Effector CD4-positive, alpha-beta T cell (primary cell): ENCODE measurements at regions not wholly inside any gene's neighbourhood (a gene's known extent, or its start where the extent isn't known, plus 50 kb on each side); places are given as distances from the start of the nearest gene placed in this dataset.
A peak's percentile ranks its signal among the peaks of the same experiment; 100 is the strongest.

Source experiments
- DNase-seq: peaks from one replicate; pipeline ENCODE4 v3.0.0-alpha.2; 2020

DNA sequence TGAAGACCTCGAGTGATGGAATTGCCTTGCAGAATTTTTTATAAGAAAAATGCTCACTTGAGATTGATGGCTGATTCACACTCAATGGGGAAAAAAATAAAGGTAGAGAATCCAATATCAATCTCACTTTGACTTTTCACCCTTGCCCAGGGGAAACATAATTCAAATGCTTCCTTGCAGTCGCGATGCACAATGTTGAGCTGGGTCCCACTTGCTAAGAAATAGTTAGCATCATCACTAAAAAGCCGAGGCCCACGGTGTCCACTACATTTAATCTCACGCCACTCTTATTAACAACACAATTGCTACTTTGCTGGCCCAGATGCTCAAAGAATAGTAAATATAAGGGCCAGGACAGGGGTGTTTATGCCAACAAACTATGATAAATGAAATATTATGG, 223.4 kb downstream of the SPTSSA start:
- no peak for DNase-seq

- no peak for DNase-seq
Observed at GRCh38 chr14:34237677-34238076, 224.4 kb downstream of the SPTSSA start.

DNA sequence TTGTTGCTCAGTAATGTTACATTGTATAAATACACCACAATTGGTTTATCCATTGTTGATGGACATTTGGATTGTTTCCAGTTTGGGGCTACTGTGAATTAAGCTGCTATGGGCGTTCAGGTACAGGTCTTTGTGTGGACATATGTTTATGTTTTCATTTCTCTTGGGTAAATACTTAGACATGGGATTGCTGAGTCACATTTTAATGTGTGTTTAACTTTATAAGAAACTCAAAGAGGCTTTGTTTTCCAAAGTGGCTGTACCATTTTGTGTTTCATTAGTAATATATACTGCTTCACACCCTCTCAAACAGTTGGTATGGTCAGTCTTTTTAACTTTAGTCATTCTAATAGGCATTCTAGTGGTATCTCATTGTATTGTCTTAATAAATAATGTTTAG, 225.0 kb downstream of the SPTSSA start:
- no peak for DNase-seq

- no peak for DNase-seq
Observed at GRCh38 chr14:34235643-34236300, 226.3 kb downstream of the SPTSSA start.

- DNase-seq, result no peak
Observed at GRCh38 chr14:34234258-34234657, 227.8 kb downstream of the SPTSSA start.

DNA sequence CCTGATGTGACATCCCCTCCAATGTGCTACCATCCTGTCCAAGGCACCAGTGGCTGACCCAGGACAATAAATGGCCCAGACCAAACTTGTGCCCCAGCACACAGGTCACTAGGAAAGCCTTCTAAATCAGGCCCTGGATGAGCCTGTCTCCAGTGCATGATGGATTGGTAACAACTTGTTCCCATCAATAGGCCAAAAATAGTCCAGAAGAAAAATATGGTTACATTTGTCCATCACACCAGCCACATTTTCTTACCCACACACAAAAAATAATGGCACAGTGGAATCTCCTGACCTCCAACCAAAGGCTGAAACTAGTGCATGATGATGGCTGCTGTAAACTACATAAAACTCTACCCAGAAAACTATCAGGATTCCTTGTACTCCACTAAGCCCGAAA, 228.4 kb downstream of the SPTSSA start:
- no peak for DNase-seq

DNA sequence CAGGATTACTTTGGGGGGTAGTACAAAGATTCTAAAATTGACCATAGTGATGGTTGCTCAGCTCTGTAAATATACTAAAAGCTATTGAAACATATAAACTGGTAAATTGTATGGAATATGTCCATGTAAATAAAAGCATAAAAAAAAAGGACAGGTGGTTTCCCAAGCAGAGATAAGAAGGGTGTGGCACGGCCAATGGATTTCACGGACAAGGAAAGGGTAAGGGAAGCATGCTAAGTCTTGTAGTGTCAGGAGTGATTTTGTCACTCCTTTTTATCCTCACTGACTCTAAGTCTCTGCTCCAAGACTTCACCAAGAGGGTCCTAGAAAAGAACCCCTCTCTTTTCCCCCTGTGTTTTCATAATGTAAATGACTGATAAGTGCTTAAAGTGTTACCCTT, 229.2 kb downstream of the SPTSSA start:
- no peak for DNase-seq

DNA sequence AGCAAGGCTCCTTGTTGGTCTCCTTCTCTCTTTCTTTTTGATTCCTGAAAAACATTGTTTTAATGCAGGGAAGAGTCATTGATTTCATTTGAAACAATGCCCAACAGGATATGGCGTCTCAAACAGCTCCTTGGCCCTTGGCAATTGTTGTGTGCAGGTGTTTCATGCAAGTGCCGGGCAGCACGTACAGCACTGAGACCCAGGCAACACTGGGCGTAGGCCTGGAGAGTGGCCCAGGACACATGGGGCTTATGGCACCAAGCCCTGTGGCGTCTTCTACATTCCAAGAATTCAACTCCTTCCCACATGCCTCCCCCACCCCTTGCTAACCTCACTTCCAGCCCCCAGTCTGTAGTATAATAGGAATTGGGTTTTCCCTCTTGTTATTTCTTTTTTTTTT, 230.4 kb downstream of the SPTSSA start:
- DNase-seq, result no peak

DNA sequence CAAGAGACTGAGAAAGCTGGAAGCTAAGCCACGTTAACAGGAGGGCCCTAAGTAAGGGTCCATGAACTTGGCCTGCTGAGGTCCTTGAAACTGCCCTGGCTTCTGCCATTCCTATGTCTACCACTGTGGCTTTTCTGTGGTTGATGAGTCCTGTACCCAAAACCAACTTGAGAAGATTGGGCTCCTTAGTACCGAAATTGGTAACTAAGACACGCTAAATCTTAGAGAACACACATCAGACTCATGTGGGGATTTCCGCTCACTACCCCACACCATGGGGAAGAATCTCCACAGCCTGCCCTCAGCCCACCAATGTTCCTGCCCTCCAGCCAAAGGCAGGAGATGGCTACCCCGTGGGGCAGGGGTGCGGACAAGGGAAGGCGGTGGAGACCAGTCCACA, 232.9 kb downstream of the SPTSSA start:
- no peak for DNase-seq

DNA sequence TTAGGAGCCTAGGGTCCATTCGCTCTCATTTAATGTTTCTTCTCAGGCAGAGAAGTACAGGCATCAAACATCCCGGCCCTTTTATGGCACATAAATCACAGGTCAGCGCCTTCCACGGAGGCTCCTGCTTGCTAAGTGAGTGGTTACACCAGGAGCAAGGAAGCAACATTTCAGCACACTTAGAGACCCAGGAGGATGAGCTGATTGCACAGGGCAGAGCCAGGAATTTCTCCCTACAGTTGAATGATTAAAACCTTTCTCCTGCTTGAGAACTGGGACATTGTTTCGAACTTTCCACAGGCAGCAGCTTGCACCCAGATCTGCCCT, 233.4 kb downstream of the SPTSSA start:
- DNase-seq, result no peak

DNA sequence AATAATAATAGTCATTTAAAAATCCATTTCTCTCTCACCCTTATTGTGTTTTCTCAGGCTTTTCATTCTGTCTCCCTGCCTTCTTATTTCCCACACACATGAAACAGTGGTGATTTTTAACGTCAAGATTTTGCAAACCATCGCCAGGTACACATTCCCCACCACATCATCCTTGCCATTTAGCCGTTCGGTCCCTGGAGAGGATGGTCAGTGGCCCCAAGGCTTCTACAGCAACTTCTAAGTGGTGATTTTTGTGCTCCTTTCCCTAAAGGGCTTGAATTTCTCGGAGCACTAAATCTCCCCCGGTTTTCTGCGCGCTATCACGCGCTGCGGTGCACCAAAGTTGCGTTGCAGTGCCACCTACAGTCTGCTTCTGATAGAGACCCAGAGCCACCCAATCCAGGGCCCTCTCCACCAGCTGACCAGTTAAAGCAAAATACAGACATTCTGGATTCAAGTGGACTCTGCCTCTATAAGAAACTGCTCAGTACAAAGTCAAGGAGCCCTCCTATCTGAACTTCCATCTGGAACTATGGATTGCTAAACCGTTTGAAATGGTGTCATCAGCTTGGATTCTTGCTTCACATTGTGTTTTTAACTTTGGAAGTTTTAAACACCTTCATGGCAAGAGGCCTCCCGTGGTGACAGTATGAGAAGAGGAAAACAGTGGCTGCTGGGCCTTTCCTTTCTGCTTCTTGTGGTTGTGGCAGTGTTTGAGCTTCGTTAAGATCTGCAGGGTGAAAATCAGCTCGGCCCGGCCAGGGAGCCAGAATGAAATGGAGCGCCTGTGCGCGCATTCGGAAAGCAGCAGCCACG, 234.0 kb downstream of the SPTSSA start:
- peak; percentile 8 for DNase-seq

GRCh38 chr14:34224221-34224620, 237.8 kb downstream of the SPTSSA start:
- no peak for DNase-seq

- DNase-seq, result no peak
Observed at GRCh38 chr14:34223373-34224148, 238.5 kb downstream of the SPTSSA start.

DNA sequence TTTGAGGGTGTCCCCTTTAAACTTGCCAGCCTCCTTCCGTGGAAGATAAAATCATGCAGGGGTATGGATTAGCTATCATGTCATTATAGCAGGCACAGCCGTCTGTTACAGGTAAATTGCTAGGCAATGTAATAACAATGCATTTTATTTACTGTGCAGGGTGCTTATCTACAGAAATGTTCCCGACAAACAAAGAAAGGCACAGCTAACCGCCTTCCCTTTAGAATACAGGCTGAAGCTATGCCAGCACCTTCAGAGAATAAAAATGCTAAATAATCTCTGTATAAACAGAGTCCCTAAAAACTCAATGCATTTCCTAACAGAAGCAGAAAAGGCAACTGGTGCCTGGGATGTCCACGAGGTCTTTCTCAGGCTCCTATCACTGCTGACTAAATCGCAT, 239.2 kb downstream of the SPTSSA start:
- DNase-seq, result no peak

- no peak for DNase-seq
Observed at GRCh38 chr14:34222122-34222521, 239.9 kb downstream of the SPTSSA start.

DNA sequence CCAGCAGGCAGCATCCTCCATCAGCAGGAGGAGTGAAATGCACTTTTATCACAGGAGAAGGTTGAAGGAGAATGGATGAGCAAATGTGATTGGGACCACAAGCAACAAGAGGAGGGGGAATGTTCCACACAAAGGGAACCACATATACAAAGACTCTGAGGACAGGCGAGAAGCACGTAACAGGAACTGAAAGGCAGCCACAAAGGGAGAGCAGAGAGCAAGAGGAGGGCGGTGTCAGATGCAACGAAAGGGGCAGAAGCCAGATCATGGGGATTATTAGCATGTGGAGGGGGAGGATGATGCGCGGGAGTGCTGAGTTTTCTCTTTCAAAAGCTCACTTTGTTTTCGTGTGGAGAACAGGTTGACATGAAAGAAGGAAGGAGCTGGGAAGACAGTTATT, 241.1 kb downstream of the SPTSSA start:
- no peak for DNase-seq

DNA sequence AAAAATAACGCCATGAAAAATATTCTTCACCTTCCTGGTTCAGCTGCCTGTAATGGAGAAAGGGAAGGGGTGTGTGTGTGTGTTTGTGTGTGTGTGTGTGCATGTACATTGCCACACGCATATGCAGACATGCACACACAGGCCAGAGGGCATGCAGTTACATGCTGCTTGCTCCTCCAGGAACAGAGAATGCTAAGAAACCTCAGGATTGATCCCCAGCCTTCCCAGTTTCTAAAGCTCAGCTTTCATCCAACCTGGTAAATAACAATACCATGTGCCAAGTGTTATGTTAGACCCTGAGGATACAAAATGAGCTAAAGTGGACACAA, 241.7 kb downstream of the SPTSSA start:
- no peak for DNase-seq

DNA sequence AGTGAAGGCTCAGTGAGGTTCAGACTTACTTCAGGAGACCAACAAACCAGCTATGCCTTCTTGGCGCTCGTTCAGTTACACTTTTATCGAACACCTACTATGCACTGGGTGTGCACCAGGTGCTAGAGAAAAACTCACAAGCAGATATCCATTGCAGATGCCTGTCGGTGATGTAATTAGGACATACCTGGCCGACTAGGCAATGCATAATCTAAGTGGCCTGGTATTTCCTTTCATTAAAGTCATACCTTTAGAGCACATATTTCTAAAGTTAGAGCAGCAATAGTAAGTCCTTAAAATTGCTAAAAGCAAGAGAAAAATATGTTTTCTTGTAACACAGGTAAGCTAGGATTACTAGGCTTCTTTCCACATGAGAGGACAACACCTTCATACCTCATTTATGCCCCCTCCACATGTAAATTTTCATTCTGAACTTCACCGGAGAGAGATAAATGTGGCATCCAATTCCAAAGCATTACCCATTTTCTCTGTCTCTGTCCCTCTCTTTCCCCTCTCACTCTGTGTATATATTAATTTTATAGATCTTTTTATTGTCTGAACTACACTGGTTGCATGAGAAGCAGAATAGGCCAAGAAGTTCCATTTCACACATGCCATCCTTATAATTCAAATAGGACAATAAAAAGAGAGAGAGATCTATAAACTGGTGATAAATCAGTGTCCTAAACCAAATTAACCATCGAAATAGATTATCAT, 242.2 kb downstream of the SPTSSA start:
- no peak for DNase-seq

DNA sequence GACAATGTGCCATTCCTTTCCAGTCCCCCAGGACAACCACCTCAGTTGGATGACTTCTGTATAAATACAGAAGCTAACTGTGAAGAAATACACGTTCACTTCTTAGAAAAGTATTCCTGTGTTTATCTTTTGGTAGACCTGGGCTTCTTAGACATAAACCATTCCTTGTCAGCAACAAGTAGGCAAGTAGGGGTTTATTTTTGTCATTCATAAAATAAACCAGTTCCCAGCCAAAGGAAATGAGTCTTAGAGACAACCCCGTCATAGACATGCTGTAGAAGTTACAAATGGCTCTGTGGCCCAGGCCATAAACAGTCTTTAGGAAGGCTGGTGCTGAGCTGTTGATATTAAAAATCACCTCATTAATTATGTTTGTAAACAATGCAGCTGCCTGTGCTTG, 243.2 kb downstream of the SPTSSA start:
- no peak for DNase-seq

DNA sequence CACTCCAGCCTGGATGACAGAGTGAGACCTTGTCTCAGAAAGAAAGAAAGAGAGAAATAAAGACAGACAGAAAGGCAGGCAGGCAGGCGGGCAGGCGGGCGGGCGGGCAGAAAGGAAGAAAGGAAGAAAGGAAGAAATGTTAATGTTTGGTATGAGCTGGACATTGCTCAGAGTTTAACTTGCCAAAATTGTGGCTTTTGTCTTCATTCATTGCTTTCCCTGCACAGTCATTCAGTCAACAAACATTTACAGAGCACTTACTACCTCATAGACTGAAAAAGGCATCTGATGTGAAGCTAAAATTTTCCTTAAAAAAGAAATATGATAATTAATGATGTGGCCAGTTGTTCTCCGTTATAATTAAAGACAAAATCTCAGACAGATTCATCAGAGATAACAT, 247.1 kb downstream of the SPTSSA start:
- no peak for DNase-seq

DNA sequence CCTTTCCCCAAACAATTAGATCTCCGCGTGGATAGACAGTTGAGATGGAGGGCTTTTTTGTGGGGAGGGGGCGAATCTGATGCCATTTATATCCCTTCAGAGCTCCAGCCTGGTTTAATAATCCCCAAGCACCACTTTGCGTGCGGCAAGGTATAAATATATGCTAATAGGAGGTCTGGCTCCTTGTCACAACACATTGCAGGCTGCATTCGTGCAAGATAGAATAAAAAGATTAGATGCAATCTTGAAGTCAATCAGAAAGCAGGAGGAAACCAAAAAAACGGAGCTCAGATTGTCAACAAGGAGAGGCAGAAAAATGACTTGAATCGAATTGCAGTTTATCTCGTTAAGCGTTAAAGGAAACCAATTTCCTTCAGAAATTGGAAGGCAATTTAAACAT, 248.7 kb downstream of the SPTSSA start:
- DNase-seq, result no peak

DNA sequence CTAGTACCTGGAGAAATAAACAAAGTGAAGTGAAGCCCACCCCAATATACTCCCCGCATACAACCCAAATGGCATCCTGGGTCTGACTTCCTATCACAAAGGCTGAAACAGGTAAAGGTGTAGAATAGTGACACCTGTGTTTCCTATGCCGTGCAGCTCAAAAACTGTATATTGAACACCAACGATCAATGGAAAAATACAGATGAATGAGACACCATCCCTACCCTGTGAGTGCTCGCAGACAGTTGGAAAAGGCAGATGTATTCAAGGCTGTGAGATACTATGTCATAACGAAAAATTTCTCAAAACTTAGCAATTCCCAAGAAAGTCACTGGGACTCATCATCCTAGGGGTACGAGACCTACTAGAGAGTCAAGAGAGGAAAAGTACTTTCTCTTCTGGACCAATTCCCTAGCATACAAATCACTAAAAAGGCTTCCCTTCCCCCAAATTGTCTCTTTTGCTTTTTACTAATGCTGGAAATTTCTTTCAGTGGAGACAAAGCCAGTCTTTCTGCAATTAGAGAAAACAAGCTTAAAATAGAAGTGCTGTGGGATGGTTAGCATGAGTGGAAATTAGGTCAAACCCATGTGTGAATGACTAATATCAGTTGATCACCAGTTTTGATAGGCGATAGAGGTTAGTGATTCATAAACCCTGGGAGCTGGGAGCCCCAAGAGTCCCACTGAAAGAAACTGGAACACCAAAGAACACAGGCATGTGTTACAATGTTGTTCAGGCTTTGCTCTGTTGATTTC, 249.7 kb downstream of the SPTSSA start:
- DNase-seq, result no peak

- DNase-seq, result no peak
Observed at GRCh38 chr14:34211732-34212131, 250.3 kb downstream of the SPTSSA start.
